CD4-positive, alpha-beta memory T cell (primary cell): ENCODE measurements at regions not wholly inside any gene's neighbourhood (a gene's known extent, or its start where the extent isn't known, plus 50 kb on each side); places are given as distances from the start of the nearest gene placed in this dataset.
"Not testable (repeated sequence)": the region's sequence is repeated elsewhere in the genome, so short reads cannot be mapped to it uniquely, and the experiment has no call there.

ENCODE experiments used
- CTCF ChIA-PET: fragments of 350-600 bp; sonication (Branson Sonifier 250); formaldehyde crosslinking; loops from one replicate; lab custom pipeline; 2021; ENCODE audit warnings: inconsistent platforms; ENCODE audit not compliant: partially characterized antibody; lab: Charles Lee
- POLR2A ChIA-PET: fragments of 350-600 bp; sonication (Branson Sonifier 250); formaldehyde crosslinking; loops from one replicate; lab custom pipeline; 2021; ENCODE audit not compliant: partially characterized antibody; lab: Charles Lee
- DNase-seq, 5 donors: peaks; one replicate each; pipeline versions ENCODE4 v3.0.0 to v3.0.0-alpha.2; 2020 to 2022; ENCODE audit warnings: mixed read lengths in 1 of 5
- H3K27ac ChIP-seq: one replicate; pipeline ENCODE4 v1.7.0; 2013; ENCODE audit warnings: low read depth, low read length
- H3K27me3 ChIP-seq: 2 replicates; pipeline ENCODE4 v1.7.0; 2013; ENCODE audit warnings: mild to moderate bottlenecking, low read length, moderate library complexity; ENCODE audit not compliant: insufficient read depth
- H3K36me3 ChIP-seq: 2 replicates; pipeline ENCODE4 v1.7.0; 2013; ENCODE audit warnings: mild to moderate bottlenecking, low read length, moderate library complexity; ENCODE audit not compliant: insufficient read depth
- H3K4me1 ChIP-seq: 2 replicates; pipeline ENCODE4 v1.7.0; 2013; ENCODE audit warnings: mild to moderate bottlenecking, low read length, moderate library complexity; ENCODE audit not compliant: insufficient read depth
- H3K4me3 ChIP-seq, 2 donors: one replicate each; pipeline ENCODE4 v1.7.0; 2013; ENCODE audit warnings: low read length in 2 of 2, mild to moderate bottlenecking in 1 of 2
- H3K9me3 ChIP-seq, 2 donors: one replicate each; pipeline ENCODE4 v1.7.0; 2013; ENCODE audit warnings: low read length in 2 of 2, control low read depth in 1 of 2; ENCODE audit not compliant: control insufficient read depth in 1 of 2
- H3K27ac Mint-ChIP-seq, 7 donors: one replicate each; pipeline ENCODE4 v1.8.0; 2020 to 2021; ENCODE audit warnings: mixed read lengths in 7 of 7, mild to moderate bottlenecking in 6 of 7, inconsistent platforms in 3 of 7, moderate library complexity in 3 of 7
- H3K27me3 Mint-ChIP-seq, 2 donors: one replicate each; pipeline ENCODE4 v1.8.0; 2020 to 2021; ENCODE audit warnings: mixed read lengths in 2 of 2
- H3K36me3 Mint-ChIP-seq, 2 donors: one replicate each; pipeline ENCODE4 v1.8.0; 2020 to 2021; ENCODE audit warnings: mixed read lengths in 2 of 2, inconsistent platforms in 1 of 2, mild to moderate bottlenecking in 1 of 2
- H3K4me1 Mint-ChIP-seq, 4 donors: one replicate each; pipeline ENCODE4 v1.8.0; 2020 to 2021; ENCODE audit warnings: mixed read lengths in 4 of 4, mild to moderate bottlenecking in 1 of 4
- H3K4me3 Mint-ChIP-seq, 8 donors: one replicate each; pipeline ENCODE4 v1.8.0; 2020 to 2021; ENCODE audit warnings: mixed read lengths in 8 of 8, mild to moderate bottlenecking in 7 of 8, moderate library complexity in 6 of 8, inconsistent platforms in 3 of 8
- H3K9me3 Mint-ChIP-seq, 8 donors: one replicate each; pipeline ENCODE4 v1.8.0; 2020 to 2021; ENCODE audit warnings: mixed read lengths in 8 of 8, mild to moderate bottlenecking in 5 of 8, inconsistent platforms in 3 of 8, moderate library complexity in 1 of 8
- intact Hi-C: fragments of 100-400 bp; cut with micrococcal nuclease; formaldehyde crosslinking; loops from one replicate; pipeline ENCODE4 v1.15.1; 2023

- ChIA-PET POLR2A (no interaction called here), CTCF (no interaction called here)
- H3K9me3 Mint-ChIP-seq: peaks cover 0 to 5% (median 0%) of the 10 kb centered on the region in 8 donors
- peaks cover 1 to 2% of the 10 kb centered on the region in 2 donors for H3K27me3 Mint-ChIP-seq
- H3K4me3 ChIP-seq: no peak overlapping the region
- H3K27ac ChIP-seq: no peak overlapping the region
- DNase-seq: no peak
- no peaks in the 10 kb centered on the region for H3K4me1 Mint-ChIP-seq
- no peaks in the 10 kb centered on the region for H3K9me3 ChIP-seq
- no peaks in the 10 kb centered on the region for H3K36me3 Mint-ChIP-seq
- no peaks in the 10 kb centered on the region for H3K27me3 ChIP-seq
- intact Hi-C loops: no loop called here
- H3K4me3 Mint-ChIP-seq: no peak overlapping the region
- H3K36me3 ChIP-seq: no peaks in the 10 kb centered on the region
- no peaks in the 10 kb centered on the region for H3K4me1 ChIP-seq
- H3K27ac Mint-ChIP-seq: no peak overlapping the region
These were observed 88.9 kb upstream of the NDP start for GRCh38 chrX:44061968-44062614.

GRCh38 chrX:44060221-44060620 is 87.0 kb upstream of the NDP start:
- Mint-ChIP-seq H3K9me3 (peaks cover 0 to 4% (median 0%) of the 10 kb centered on the region in 8 donors), H3K27me3 (peaks cover 1 to 2% of the 10 kb centered on the region in 2 donors), H3K27ac (no peak overlapping the region), H3K36me3 (no peaks in the 10 kb centered on the region), H3K4me1 (peaks cover 4 to 8% (median 7%) of the 10 kb centered on the region in 4 donors), H3K4me3 (no peak overlapping the region)
- POLR2A ChIA-PET: no interaction called here
- Histone ChIP-seq H3K27me3 (no peaks in the 10 kb centered on the region), H3K36me3 (no peaks in the 10 kb centered on the region), H3K9me3 (no peaks in the 10 kb centered on the region), H3K4me1 (no peaks in the 10 kb centered on the region), H3K4me3 (no peak overlapping the region), H3K27ac (no peak overlapping the region)
- CTCF ChIA-PET: no interaction called here
- DNase-seq: no peak
- intact Hi-C loops: no loop called here

- H3K4me3 ChIP-seq: no peak overlapping the region
- DNase-seq: no peak
- H3K9me3 ChIP-seq: no peaks in the 10 kb centered on the region
- no peak overlapping the region for H3K27ac Mint-ChIP-seq
- no peaks in the 10 kb centered on the region for H3K27me3 ChIP-seq
- H3K27ac ChIP-seq: no peak overlapping the region
- no peaks in the 10 kb centered on the region for H3K36me3 ChIP-seq
- H3K4me3 Mint-ChIP-seq: no peak overlapping the region
- ChIA-PET CTCF (no interaction called here), POLR2A (no interaction called here)
- H3K4me1 Mint-ChIP-seq: peaks cover 6 to 14% (median 10%) of the 10 kb centered on the region in 4 donors
- H3K4me1 ChIP-seq: no peaks in the 10 kb centered on the region
- no peaks in the 10 kb centered on the region for H3K36me3 Mint-ChIP-seq
- intact Hi-C loops: no loop called here
- peaks cover 2 to 3% of the 10 kb centered on the region in 2 donors for H3K27me3 Mint-ChIP-seq
- H3K9me3 Mint-ChIP-seq: peaks cover 0 to 4% (median 0%) of the 10 kb centered on the region in 8 donors
These were observed 85.1 kb upstream of the NDP start for GRCh38 chrX:44058339-44058738.

GRCh38 chrX:44055638-44056037 is 82.4 kb upstream of the NDP start:
- Histone ChIP-seq H3K27ac (no peak overlapping the region), H3K9me3 (no peaks in the 10 kb centered on the region), H3K36me3 (no peaks in the 10 kb centered on the region), H3K27me3 (no peaks in the 10 kb centered on the region), H3K4me1 (no peaks in the 10 kb centered on the region), H3K4me3 (no peak overlapping the region)
- H3K9me3 Mint-ChIP-seq: peaks cover 0 to 4% (median 0%) of the 10 kb centered on the region in 8 donors
- no peaks in the 10 kb centered on the region for H3K36me3 Mint-ChIP-seq
- intact Hi-C loops: no loop called here
- peak overlapping the region in 5 of 8 donors; percentile 54 to 75 (median 67) for H3K4me3 Mint-ChIP-seq
- no peak for DNase-seq
- CTCF ChIA-PET: interaction anchor here (1.0 to 1.3 kb wide), 2 partner anchors 15 to 97 kb away, joined by 3 read pairs; no protein-coding TSS in a partner anchor
- POLR2A ChIA-PET: no interaction called here
- peak overlapping the region in 2 of 7 donors; percentile 36 to 48 for H3K27ac Mint-ChIP-seq
- H3K27me3 Mint-ChIP-seq: peaks cover 2 to 3% of the 10 kb centered on the region in 2 donors
- H3K4me1 Mint-ChIP-seq: peaks cover 6 to 14% (median 10%) of the 10 kb centered on the region in 4 donors

GRCh38 chrX:44054863-44055601 is 81.8 kb upstream of the NDP start:
- H3K36me3 ChIP-seq: no peaks in the 10 kb centered on the region
- no peaks in the 10 kb centered on the region for H3K4me1 ChIP-seq
- H3K27me3 ChIP-seq: no peaks in the 10 kb centered on the region
- Mint-ChIP-seq H3K27ac (no peak overlapping the region), H3K27me3 (peaks cover 2 to 3% of the 10 kb centered on the region in 2 donors), H3K36me3 (no peaks in the 10 kb centered on the region), H3K4me1 (peaks cover 6 to 14% (median 10%) of the 10 kb centered on the region in 4 donors), H3K9me3 (peaks cover 0 to 4% (median 0%) of the 10 kb centered on the region in 8 donors), H3K4me3 (peak overlapping the region in 4 of 8 donors; percentile 2 to 75 (median 64))
- H3K9me3 ChIP-seq: no peaks in the 10 kb centered on the region
- no peak overlapping the region for H3K27ac ChIP-seq
- no peak for DNase-seq
- CTCF ChIA-PET: interaction anchor here (1.0 kb wide), 1 partner anchor 96 kb away, joined by 3 read pairs; no protein-coding TSS in a partner anchor
- intact Hi-C loops: no loop called here
- POLR2A ChIA-PET: no interaction called here
- no peak overlapping the region for H3K4me3 ChIP-seq

GRCh38 chrX:44045106-44045505 is 71.9 kb upstream of the NDP start:
- H3K36me3 Mint-ChIP-seq, H3K9me3 Mint-ChIP-seq, H3K9me3 ChIP-seq, DNase-seq, CTCF ChIA-PET, H3K4me3 Mint-ChIP-seq, H3K4me3 ChIP-seq, H3K27me3 ChIP-seq, H3K4me1 Mint-ChIP-seq, H3K27ac ChIP-seq, H3K36me3 ChIP-seq, POLR2A ChIA-PET, intact Hi-C loops, H3K4me1 ChIP-seq, H3K27me3 Mint-ChIP-seq, H3K27ac Mint-ChIP-seq: not testable (repeated sequence)

GRCh38 chrX:44043496-44043895 is 70.3 kb upstream of the NDP start:
- CTCF ChIA-PET: no interaction called here

More at GRCh38 chrX:44043496-44043895, 70.3 kb upstream of the NDP start:
- no peaks in the 10 kb centered on the region for H3K4me1 ChIP-seq
- Mint-ChIP-seq H3K27me3 (no peaks in the 10 kb centered on the region), H3K4me1 (no peaks in the 10 kb centered on the region), H3K36me3 (no peaks in the 10 kb centered on the region), H3K27ac (no peak overlapping the region), H3K4me3 (no peak overlapping the region), H3K9me3 (peaks cover 0 to 2% (median 0%) of the 10 kb centered on the region in 8 donors)
- H3K4me3 ChIP-seq: no peak overlapping the region
- no peaks in the 10 kb centered on the region for H3K9me3 ChIP-seq
- POLR2A ChIA-PET: no interaction called here
- no peaks in the 10 kb centered on the region for H3K27me3 ChIP-seq
- intact Hi-C loops: no loop called here
- H3K36me3 ChIP-seq: no peaks in the 10 kb centered on the region
- H3K27ac ChIP-seq: no peak overlapping the region
- no peak for DNase-seq
